GM20000 (cell line): ENCODE measurements at regions not wholly inside any gene's neighbourhood (a gene's known extent, or its start where the extent isn't known, plus 50 kb on each side); places are given as distances from the start of the nearest gene placed in this dataset.
"Not testable (repeated sequence)": the region's sequence is repeated elsewhere in the genome, so short reads cannot be mapped to it uniquely, and the experiment has no call there.

ENCODE experiments used
- DNase-seq: peaks from one replicate; pipeline ENCODE4 v3.0.0; 2012; ENCODE audit warnings: low spot score
- CTCF ChIP-seq: IDR thresholded peaks from 2 replicates; pipeline ENCODE4 v1.5.1; 2012; ENCODE audit warnings: mild to moderate bottlenecking, control low read depth; ENCODE audit errors: extremely low read depth, missing control alignments

GRCh38 chr14:28373721-28374120 lies 392.9 kb upstream of the FOXG1 start:
- DNase-seq: no peak
- TF ChIP-seq CTCF: no peak

GRCh38 chr14:28375295-28375694 lies 391.3 kb upstream of the FOXG1 start:
- no peak for TF ChIP-seq CTCF
- DNase-seq: no peak

GRCh38 chr14:28381656-28382055 lies 384.9 kb upstream of the FOXG1 start:
- DNase-seq: no peak
- TF ChIP-seq CTCF: no peak

- no peak for TF ChIP-seq CTCF
Observed at GRCh38 chr14:28382444-28383190, 384.0 kb upstream of the FOXG1 start.

GRCh38 chr14:28398506-28398905 lies 368.1 kb upstream of the FOXG1 start:
- DNase-seq: no peak
- no peak for TF ChIP-seq CTCF

More at GRCh38 chr14:28382444-28383190, 384.0 kb upstream of the FOXG1 start:
- no peak for DNase-seq

GRCh38 chr14:28401705-28402104 lies 364.9 kb upstream of the FOXG1 start:
- DNase-seq: not testable (repeated sequence)

GRCh38 chr14:28406196-28406595 lies 360.4 kb upstream of the FOXG1 start:
- DNase-seq: no peak
- TF ChIP-seq CTCF: no peak
